Stomach (tissue), 8 donors: ENCODE measurements at regions not wholly inside any gene's neighbourhood (a gene's known extent, or its start where the extent isn't known, plus 50 kb on each side); places are given as distances from the start of the nearest gene placed in this dataset.

ENCODE experiments used
- DNase-seq, 2 donors: peaks; one replicate each; pipeline versions ENCODE4 v3.0.0 to v3.0.0-alpha.2; 2013 to 2019
- H3K27ac ChIP-seq, 5 donors: fragments of 200-600 bp in 4 of 5; sonication (generic) in 4 of 5; one replicate each; pipeline ENCODE4 v1.5.1; 2013 to 2019; ENCODE audit warnings: mild to moderate bottlenecking in 1 of 5, moderate library complexity in 1 of 5
- H3K27me3 ChIP-seq, 3 donors: fragments of 200-600 bp; sonication (generic); one replicate each; pipeline ENCODE4 v1.5.1; 2017 to 2019; ENCODE audit warnings: mixed run types in 1 of 3
- H3K36me3 ChIP-seq, 4 donors: fragments of 200-600 bp; sonication (generic); 1 replicate in 3 of 4; 2 replicates in 1 of 4; pipeline ENCODE4 v1.5.1; 2016 to 2019
- H3K4me1 ChIP-seq, 4 donors: fragments of 200-600 bp; sonication (generic); one replicate each; pipeline ENCODE4 v1.5.1; 2016 to 2019
- H3K4me3 ChIP-seq, 4 donors: fragments of 200-600 bp; sonication (generic) in 3 of 4; one replicate each; pipeline ENCODE4 v1.5.1; 2016 to 2019; ENCODE audit warnings: mild to moderate bottlenecking in 1 of 4
- H3K9me3 ChIP-seq, 4 donors: fragments of 200-600 bp; sonication (generic); one replicate each; pipeline ENCODE4 v1.5.1; 2016 to 2019
- EP300 ChIP-seq: sonication (generic); formaldehyde crosslinking; IDR thresholded peaks from one replicate; pipeline ENCODE4 v1.6.1; 2017; ENCODE audit warnings: antibody characterized with exemption
- POLR2A ChIP-seq, 4 donors: fragments of 450-650 bp; IDR thresholded peaks; one replicate each; pipeline ENCODE4 v1.6.1; 2016; ENCODE audit warnings: antibody characterized with exemption in 4 of 4, control low read depth in 2 of 4, mild to moderate bottlenecking in 1 of 4, moderate library complexity in 1 of 4
- POLR2AphosphoS5 ChIP-seq, 3 donors: sonication (generic); formaldehyde crosslinking; IDR thresholded peaks; one replicate each; pipeline ENCODE4 v1.6.1; 2016; ENCODE audit warnings: antibody characterized with exemption in 3 of 3
- WGBS, 5 donors: extraction: QIAGEN DNeasy Blood & Tissue Kit in 3 of 5; methylation state at CpG; one replicate each; pipeline versions ENCODE4 v1.1.5 to v1.1.7; 2013 to 2018; 5-methylcytosine and 5-hydroxymethylcytosine counted together
- intact Hi-C: fragments of 100-400 bp; cut with DNase I; formaldehyde crosslinking; loops from one replicate; pipeline ENCODE4 v1.15.1; 2023; ENCODE audit warnings: low total_unique reads
- TF ChIP-seq, protein P1 (sequence below), 7 experiments: fragments of 450-650 bp in 4 of 7; fragments of 200-600 bp in 3 of 7; sonication (generic) in 3 of 7; IDR thresholded peaks; one replicate each; pipeline ENCODE4 v1.5.1; 2016 to 2019; ENCODE audit warnings: antibody characterized with exemption in 7 of 7, control low read depth in 2 of 7, mild to moderate bottlenecking in 1 of 7
- donor health status: healthy with polysubstance abuse.
- donor health status: Bipolar disorder and iron deficiency.
- donor health status: healthy.

DNA sequence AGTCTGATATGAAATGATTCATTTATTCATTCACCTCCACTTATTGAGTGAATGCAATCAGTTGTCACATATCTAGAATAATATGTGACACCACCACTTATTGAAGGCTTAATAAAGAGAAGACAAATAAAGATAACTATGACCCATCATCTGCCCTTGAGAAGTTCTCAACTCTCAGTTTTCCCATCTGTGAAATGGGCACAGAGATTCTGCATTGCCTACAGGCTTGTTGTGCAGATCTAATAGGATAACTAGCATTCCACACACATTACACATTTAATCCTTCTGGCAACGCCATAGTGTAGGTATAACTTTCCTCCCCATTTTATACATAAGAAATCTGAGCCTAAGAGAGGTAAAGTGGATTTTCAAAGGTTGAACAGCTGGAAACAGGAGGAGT, 84.2 kb upstream of the FICD start:
- Histone ChIP-seq H3K9me3 (no peaks in the 10 kb centered on the region), H3K27me3 (peaks cover 0 to 7% (median 0%) of the 10 kb centered on the region in 3 donors), H3K4me1 (no peaks in the 10 kb centered on the region), H3K27ac (no peak overlapping the region), H3K36me3 (no peaks in the 10 kb centered on the region), H3K4me3 (no peak overlapping the region)
- no peak for DNase-seq
- TF ChIP-seq POLR2A (IDR thresholded peaks at IDR 0.05) (no peak), POLR2AphosphoS5 (IDR thresholded peaks at IDR 0.05) (no peak)
- intact Hi-C loops, result no loop called here
- 0 to 75% (median 65%) methylated on average over 1 of the region's 1 CpG for WGBS, 5 donors

DNA sequence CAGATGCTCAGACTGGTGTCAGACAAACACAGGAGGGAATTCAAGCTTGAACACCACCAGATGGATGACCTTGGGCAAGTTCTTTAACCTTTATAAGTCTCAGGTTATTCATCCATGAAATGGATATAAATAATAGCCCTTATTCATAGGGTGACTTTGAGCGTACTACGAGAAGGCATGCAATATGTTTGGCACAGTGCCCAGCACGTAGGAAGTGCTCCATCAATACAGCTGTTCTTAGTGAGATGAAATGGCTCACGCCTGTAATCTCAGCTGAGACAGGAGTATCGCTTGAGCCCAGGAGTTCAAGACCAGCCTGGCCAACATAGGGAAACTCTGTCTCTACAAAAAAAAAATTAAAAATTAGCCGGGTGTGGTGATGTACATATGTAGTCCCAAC, 84.8 kb upstream of the FICD start:
- TF ChIP-seq POLR2AphosphoS5 (IDR thresholded peaks at IDR 0.05) (no peak), EP300 (no peak), POLR2A (IDR thresholded peaks at IDR 0.05) (no peak)
- TF ChIP-seq, protein P1, sequence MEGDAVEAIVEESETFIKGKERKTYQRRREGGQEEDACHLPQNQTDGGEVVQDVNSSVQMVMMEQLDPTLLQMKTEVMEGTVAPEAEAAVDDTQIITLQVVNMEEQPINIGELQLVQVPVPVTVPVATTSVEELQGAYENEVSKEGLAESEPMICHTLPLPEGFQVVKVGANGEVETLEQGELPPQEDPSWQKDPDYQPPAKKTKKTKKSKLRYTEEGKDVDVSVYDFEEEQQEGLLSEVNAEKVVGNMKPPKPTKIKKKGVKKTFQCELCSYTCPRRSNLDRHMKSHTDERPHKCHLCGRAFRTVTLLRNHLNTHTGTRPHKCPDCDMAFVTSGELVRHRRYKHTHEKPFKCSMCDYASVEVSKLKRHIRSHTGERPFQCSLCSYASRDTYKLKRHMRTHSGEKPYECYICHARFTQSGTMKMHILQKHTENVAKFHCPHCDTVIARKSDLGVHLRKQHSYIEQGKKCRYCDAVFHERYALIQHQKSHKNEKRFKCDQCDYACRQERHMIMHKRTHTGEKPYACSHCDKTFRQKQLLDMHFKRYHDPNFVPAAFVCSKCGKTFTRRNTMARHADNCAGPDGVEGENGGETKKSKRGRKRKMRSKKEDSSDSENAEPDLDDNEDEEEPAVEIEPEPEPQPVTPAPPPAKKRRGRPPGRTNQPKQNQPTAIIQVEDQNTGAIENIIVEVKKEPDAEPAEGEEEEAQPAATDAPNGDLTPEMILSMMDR (IDR thresholded peaks at IDR 0.05), result no peak
- Histone ChIP-seq H3K36me3 (no peaks in the 10 kb centered on the region), H3K4me3 (no peak overlapping the region), H3K27ac (no peak overlapping the region), H3K27me3 (peaks cover 0 to 7% (median 0%) of the 10 kb centered on the region in 3 donors), H3K4me1 (no peaks in the 10 kb centered on the region), H3K9me3 (no peaks in the 10 kb centered on the region)
- 36 to 53% (median 45%) methylated on average over 6 of the region's 6 CpGs for WGBS, 5 donors
- intact Hi-C loops, result no loop called here
- DNase-seq, result peak in 1 of 2 donors; percentile 17

DNA sequence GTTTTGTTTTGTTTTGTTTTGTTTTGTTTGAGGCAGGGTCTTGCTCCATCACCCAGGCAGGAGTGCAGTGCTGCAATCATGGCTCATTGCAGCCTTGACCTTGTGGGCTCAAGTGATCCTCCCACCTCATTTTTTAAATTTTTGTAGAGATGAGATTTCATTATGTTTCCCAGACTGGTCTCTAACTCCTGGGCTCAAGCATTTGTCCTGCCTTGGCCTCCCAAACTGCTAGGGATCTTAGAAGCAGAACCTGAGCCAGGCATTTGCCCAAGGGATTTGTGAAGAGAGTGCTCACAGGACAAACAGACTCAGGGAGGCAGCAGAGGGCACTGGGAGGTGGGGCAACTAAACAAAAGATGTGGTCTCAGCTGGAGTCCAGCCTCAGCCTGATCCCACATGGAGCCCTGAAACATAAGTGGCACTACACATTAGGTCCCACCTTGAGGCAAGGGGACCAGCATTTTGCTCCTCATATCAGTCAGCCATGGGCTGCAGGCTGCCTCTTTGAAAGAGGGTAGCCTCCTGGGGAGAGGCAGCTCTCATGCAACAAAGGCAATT, 86.2 kb upstream of the CMKLR1 start:
- DNase-seq, result no peak
- intact Hi-C loops, result no loop called here

DNA sequence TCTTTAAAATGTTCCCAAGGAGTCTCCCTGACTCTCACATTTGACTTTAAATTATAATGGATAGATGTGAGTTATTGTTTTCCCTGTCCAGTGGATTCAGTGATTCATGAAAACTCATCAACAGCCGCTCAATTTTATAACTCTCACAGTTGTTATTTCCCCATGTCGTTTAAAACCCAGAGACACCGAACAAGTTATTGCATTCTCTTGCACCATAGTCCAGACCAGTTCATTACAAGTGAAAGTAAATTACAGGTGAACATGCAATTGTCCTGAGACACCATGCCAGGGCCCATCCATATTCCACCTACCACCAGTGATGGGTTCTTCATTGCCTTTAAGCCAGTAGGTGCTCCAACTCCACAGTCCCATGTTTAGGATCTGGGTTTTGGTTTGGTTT, 85.7 kb upstream of the CMKLR1 start:
- Histone ChIP-seq H3K27me3 (no peaks in the 10 kb centered on the region), H3K36me3 (no peaks in the 10 kb centered on the region), H3K27ac (no peak overlapping the region), H3K4me1 (peaks cover 0 to 4% (median 0%) of the 10 kb centered on the region in 4 donors), H3K9me3 (peaks cover 0 to 4% (median 0%) of the 10 kb centered on the region in 4 donors), H3K4me3 (no peak overlapping the region)
- DNase-seq, result no peak
- WGBS, 5 donors, result 86 to 92% (median 91%) methylated on average over 3 of the region's 3 CpGs
- intact Hi-C loops, result no loop called here
- TF ChIP-seq POLR2AphosphoS5 (IDR thresholded peaks at IDR 0.05) (no peak), EP300 (no peak), POLR2A (IDR thresholded peaks at IDR 0.05) (no peak)
- TF ChIP-seq, protein P1 (IDR thresholded peaks at IDR 0.05), result no peak

More for the DNA sequence above, 86.2 kb upstream of the CMKLR1 start:
- no peaks in the 10 kb centered on the region for H3K36me3 ChIP-seq
- H3K27ac ChIP-seq, result no peak overlapping the region
- H3K4me1 ChIP-seq, result no peaks in the 10 kb centered on the region
- H3K27me3 ChIP-seq, result no peaks in the 10 kb centered on the region
- TF ChIP-seq EP300 (no peak), POLR2A (IDR thresholded peaks at IDR 0.05) (no peak), POLR2AphosphoS5 (IDR thresholded peaks at IDR 0.05) (no peak)
- TF ChIP-seq, protein P1 (IDR thresholded peaks at IDR 0.05), result no peak
- H3K4me3 ChIP-seq, result no peak overlapping the region
- H3K9me3 ChIP-seq, result peaks cover 0 to 3% (median 0%) of the 10 kb centered on the region in 4 donors

DNA sequence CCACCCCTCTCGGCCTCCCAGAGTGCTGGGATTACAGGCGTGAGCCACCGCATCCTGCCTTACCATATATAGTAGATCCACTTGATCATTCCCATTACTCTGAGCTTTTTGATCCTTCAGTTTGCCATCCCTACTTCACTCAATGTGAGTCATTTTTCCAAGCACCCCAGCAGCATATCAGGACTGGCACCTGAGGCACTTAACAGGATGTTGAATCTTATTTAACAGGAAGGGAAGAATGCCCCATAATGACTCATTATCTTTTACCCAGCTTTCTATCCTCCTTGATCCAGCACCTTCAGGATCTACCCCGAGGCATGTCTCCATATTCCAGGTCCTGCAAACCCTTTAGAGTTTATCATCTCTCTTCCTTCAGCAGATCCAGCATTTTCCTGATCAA, 84.9 kb upstream of the CMKLR1 start:
- no peaks in the 10 kb centered on the region for H3K36me3 ChIP-seq
- H3K4me3 ChIP-seq, result no peak overlapping the region
- WGBS, 5 donors, result 54 to 85% (median 80%) methylated on average over 4 of the region's 4 CpGs
- no peak for DNase-seq
- H3K9me3 ChIP-seq, result peaks cover 0 to 4% (median 0%) of the 10 kb centered on the region in 4 donors
- H3K4me1 ChIP-seq, result peaks cover 0 to 6% (median 0%) of the 10 kb centered on the region in 4 donors
- H3K27me3 ChIP-seq, result no peaks in the 10 kb centered on the region
- intact Hi-C loops, result no loop called here
- H3K27ac ChIP-seq, result no peak overlapping the region
- TF ChIP-seq EP300 (no peak), POLR2A (IDR thresholded peaks at IDR 0.05) (no peak), POLR2AphosphoS5 (IDR thresholded peaks at IDR 0.05) (no peak)
- TF ChIP-seq, protein P1 (IDR thresholded peaks at IDR 0.05), result no peak
